Peyer's patch (tissue), 4 donors: ENCODE measurements at regions not wholly inside any gene's neighbourhood (a gene's known extent, or its start where the extent isn't known, plus 50 kb on each side); places are given as distances from the start of the nearest gene placed in this dataset.

ENCODE experiments used
- CTCF ChIP-seq, 6 experiments: fragments of 450-650 bp in 4 of 6; fragments of 200-600 bp in 2 of 6; sonication (generic) in 1 of 6; IDR thresholded peaks; one replicate each; pipeline ENCODE4 v1.5.1; 2017 to 2019; ENCODE audit warnings: antibody characterized with exemption in 6 of 6, mild to moderate bottlenecking in 3 of 6, moderate library complexity in 1 of 6
- POLR2A ChIP-seq, 2 donors: fragments of 450-650 bp; IDR thresholded peaks; one replicate each; pipeline ENCODE4 v1.5.1; 2017; ENCODE audit warnings: antibody characterized with exemption in 2 of 2, mild to moderate bottlenecking in 2 of 2, moderate library complexity in 2 of 2

DNA sequence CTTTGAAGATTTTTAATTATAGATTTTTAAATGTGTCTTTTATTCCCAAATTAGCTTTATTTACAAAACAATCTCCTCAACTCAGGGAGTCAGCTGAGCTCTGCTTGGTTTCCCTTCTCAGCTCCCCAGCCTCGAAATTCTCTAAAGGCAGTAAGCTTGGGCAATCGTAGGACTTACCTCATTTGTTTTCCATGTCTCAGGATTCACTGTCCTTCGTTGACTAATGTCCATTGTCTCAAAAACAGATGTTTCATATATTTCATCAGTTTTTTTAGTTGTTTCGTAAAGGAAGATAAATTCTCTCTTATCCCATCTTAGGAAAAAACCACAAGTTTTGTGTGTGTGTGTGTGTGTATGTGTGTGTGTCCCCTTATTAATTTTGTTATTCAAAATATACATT is 102.2 kb upstream of the ADGRF1 start:
- TF ChIP-seq CTCF (IDR thresholded peaks at IDR 0.05) (no peak), POLR2A (IDR thresholded peaks at IDR 0.05) (no peak)
